ENCODE measurements at regions not wholly inside any gene's neighbourhood (a gene's known extent, or its start where the extent isn't known, plus 50 kb on each side); places are given as distances from the start of the nearest gene placed in this dataset.
A peak's percentile ranks its signal among the peaks of the same experiment; 100 is the strongest.

- Histone ChIP-seq H3K36me3 (ENCODE audit: control insufficient read depth, insufficient read depth, low read length) (no peaks in the 10 kb centered on the region), H3K4me1 (ENCODE audit: control insufficient read depth, insufficient read depth, low read length, poor library complexity, severe bottlenecking) (no peaks in the 10 kb centered on the region), H3K9me3 (ENCODE audit: control insufficient read depth in 2 of 2, low read length in 2 of 2) (no peaks in the 10 kb centered on the region), H3K27me3 (ENCODE audit: control insufficient read depth, insufficient read depth, low read length) (no peaks in the 10 kb centered on the region), H3K4me3 (ENCODE audit: low read depth, low read length) (no peak overlapping the region), H3K27ac (ENCODE audit: insufficient read depth, low read length, poor library complexity, severe bottlenecking) (no peak overlapping the region)
- DNase-seq (no peak), ATAC-seq (ENCODE audit: low read depth in 2 of 2) (no peak)
- Mint-ChIP-seq H3K4me3 (no peak overlapping the region), H3K36me3 (no peaks in the 10 kb centered on the region), H3K4me1 (no peaks in the 10 kb centered on the region), H3K27me3 (no peaks in the 10 kb centered on the region), H3K27ac (no peak overlapping the region), H3K9me3 (no peaks in the 10 kb centered on the region)
Observed at GRCh38 chr5:158561562-158562190, 538.0 kb downstream of the EBF1 start.

DNA sequence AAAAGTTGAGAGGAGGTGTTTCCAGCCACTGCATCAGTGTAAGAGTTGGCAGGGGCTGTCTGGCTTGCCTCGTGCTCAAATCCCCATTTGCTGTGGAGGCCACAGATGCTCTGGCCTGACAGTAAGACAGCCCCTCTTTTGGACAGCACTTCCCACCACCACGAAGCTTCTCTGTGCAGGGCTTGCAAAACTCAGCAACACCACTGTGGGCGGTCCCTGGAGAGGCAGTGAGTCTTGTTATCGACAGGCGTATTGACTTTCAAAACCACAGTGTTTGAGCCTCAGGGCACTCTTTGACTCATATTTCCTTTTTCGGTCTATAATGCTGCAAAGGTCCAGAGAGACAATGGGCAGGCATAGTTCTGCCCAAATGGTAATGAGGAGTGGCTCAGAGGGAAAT is 539.5 kb downstream of the EBF1 start:
- Mint-ChIP-seq H3K27ac (peak overlapping the region in 2 of 3 donors; percentile 29 to 55), H3K4me3 (no peak overlapping the region), H3K27me3 (no peaks in the 10 kb centered on the region), H3K9me3 (peaks cover 0 to 3% (median 0%) of the 10 kb centered on the region in 7 donors), H3K36me3 (no peaks in the 10 kb centered on the region), H3K4me1 (no peaks in the 10 kb centered on the region)
- DNase-seq: peak in 1 of 3 donors; percentile 2
- peak in 1 of 2 donors; percentile 31 for ATAC-seq (ENCODE audit: low read depth in 2 of 2)
- H3K4me3 ChIP-seq (ENCODE audit: low read depth, low read length): no peak overlapping the region
- H3K27me3 ChIP-seq (ENCODE audit: control insufficient read depth, insufficient read depth, low read length): no peaks in the 10 kb centered on the region
- H3K9me3 ChIP-seq (ENCODE audit: control insufficient read depth in 2 of 2, low read length in 2 of 2): no peaks in the 10 kb centered on the region
- no peaks in the 10 kb centered on the region for H3K4me1 ChIP-seq (ENCODE audit: control insufficient read depth, insufficient read depth, low read length, poor library complexity, severe bottlenecking)
- no peaks in the 10 kb centered on the region for H3K36me3 ChIP-seq (ENCODE audit: control insufficient read depth, insufficient read depth, low read length)
- no peak overlapping the region for H3K27ac ChIP-seq (ENCODE audit: insufficient read depth, low read length, poor library complexity, severe bottlenecking)

GRCh38 chr5:158559643-158560042 is 540.1 kb downstream of the EBF1 start:
- no peak for DNase-seq

DNA sequence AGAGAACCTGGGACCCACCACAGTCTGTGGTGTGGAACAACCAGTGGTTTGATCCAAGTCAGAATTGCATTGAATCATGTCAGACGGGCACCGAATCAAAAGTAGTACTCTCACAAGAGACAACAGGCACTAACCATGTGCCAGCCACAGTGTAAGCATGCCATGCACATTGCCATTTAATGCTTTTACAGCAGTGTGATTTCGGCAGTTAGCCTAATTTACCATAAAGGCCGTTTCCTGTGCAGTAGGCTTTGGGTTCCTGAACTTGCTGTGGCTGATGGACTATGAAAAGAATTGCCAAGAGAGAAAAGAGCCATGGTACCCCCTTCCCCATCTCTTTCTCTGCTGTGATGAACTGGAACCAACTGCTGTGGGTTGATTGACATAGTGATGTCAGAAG is 540.6 kb downstream of the EBF1 start:
- Histone ChIP-seq H3K4me1 (ENCODE audit: control insufficient read depth, insufficient read depth, low read length, poor library complexity, severe bottlenecking) (no peaks in the 10 kb centered on the region), H3K27ac (ENCODE audit: insufficient read depth, low read length, poor library complexity, severe bottlenecking) (no peak overlapping the region), H3K27me3 (ENCODE audit: control insufficient read depth, insufficient read depth, low read length) (no peaks in the 10 kb centered on the region), H3K9me3 (ENCODE audit: control insufficient read depth in 2 of 2, low read length in 2 of 2) (no peaks in the 10 kb centered on the region), H3K4me3 (ENCODE audit: low read depth, low read length) (no peak overlapping the region), H3K36me3 (ENCODE audit: control insufficient read depth, insufficient read depth, low read length) (no peaks in the 10 kb centered on the region)
- ATAC-seq (ENCODE audit: low read depth in 2 of 2): no peak
- H3K9me3 Mint-ChIP-seq: peaks cover 0 to 3% (median 0%) of the 10 kb centered on the region in 7 donors
- no peak overlapping the region for H3K27ac Mint-ChIP-seq
- H3K4me3 Mint-ChIP-seq: no peak overlapping the region
- H3K27me3 Mint-ChIP-seq: no peaks in the 10 kb centered on the region
- H3K36me3 Mint-ChIP-seq: no peaks in the 10 kb centered on the region
- DNase-seq: no peak
- no peaks in the 10 kb centered on the region for H3K4me1 Mint-ChIP-seq

More at GRCh38 chr5:158559643-158560042, 540.1 kb downstream of the EBF1 start:
- Mint-ChIP-seq H3K27ac (no peak overlapping the region), H3K4me1 (no peaks in the 10 kb centered on the region), H3K9me3 (peaks cover 0 to 3% (median 0%) of the 10 kb centered on the region in 7 donors), H3K4me3 (no peak overlapping the region), H3K36me3 (no peaks in the 10 kb centered on the region), H3K27me3 (no peaks in the 10 kb centered on the region)
- Histone ChIP-seq H3K36me3 (ENCODE audit: control insufficient read depth, insufficient read depth, low read length) (no peaks in the 10 kb centered on the region), H3K9me3 (ENCODE audit: control insufficient read depth in 2 of 2, low read length in 2 of 2) (no peaks in the 10 kb centered on the region), H3K4me1 (ENCODE audit: control insufficient read depth, insufficient read depth, low read length, poor library complexity, severe bottlenecking) (no peaks in the 10 kb centered on the region), H3K27me3 (ENCODE audit: control insufficient read depth, insufficient read depth, low read length) (no peaks in the 10 kb centered on the region), H3K27ac (ENCODE audit: insufficient read depth, low read length, poor library complexity, severe bottlenecking) (no peak overlapping the region), H3K4me3 (ENCODE audit: low read depth, low read length) (no peak overlapping the region)
- ATAC-seq (ENCODE audit: low read depth in 2 of 2): no peak

- Mint-ChIP-seq H3K36me3 (no peaks in the 10 kb centered on the region), H3K27ac (no peak overlapping the region), H3K27me3 (no peaks in the 10 kb centered on the region), H3K4me3 (no peak overlapping the region), H3K4me1 (no peaks in the 10 kb centered on the region), H3K9me3 (peaks cover 0 to 3% (median 0%) of the 10 kb centered on the region in 7 donors)
- no peaks in the 10 kb centered on the region for H3K4me1 ChIP-seq (ENCODE audit: control insufficient read depth, insufficient read depth, low read length, poor library complexity, severe bottlenecking)
- no peaks in the 10 kb centered on the region for H3K9me3 ChIP-seq (ENCODE audit: control insufficient read depth in 2 of 2, low read length in 2 of 2)
- H3K27me3 ChIP-seq (ENCODE audit: control insufficient read depth, insufficient read depth, low read length): no peaks in the 10 kb centered on the region
- no peak for ATAC-seq (ENCODE audit: low read depth in 2 of 2)
- no peak for DNase-seq
- H3K4me3 ChIP-seq (ENCODE audit: low read depth, low read length): no peak overlapping the region
- H3K27ac ChIP-seq (ENCODE audit: insufficient read depth, low read length, poor library complexity, severe bottlenecking): no peak overlapping the region
- no peaks in the 10 kb centered on the region for H3K36me3 ChIP-seq (ENCODE audit: control insufficient read depth, insufficient read depth, low read length)
Observed at GRCh38 chr5:158553962-158554336, 545.8 kb downstream of the EBF1 start.

DNA sequence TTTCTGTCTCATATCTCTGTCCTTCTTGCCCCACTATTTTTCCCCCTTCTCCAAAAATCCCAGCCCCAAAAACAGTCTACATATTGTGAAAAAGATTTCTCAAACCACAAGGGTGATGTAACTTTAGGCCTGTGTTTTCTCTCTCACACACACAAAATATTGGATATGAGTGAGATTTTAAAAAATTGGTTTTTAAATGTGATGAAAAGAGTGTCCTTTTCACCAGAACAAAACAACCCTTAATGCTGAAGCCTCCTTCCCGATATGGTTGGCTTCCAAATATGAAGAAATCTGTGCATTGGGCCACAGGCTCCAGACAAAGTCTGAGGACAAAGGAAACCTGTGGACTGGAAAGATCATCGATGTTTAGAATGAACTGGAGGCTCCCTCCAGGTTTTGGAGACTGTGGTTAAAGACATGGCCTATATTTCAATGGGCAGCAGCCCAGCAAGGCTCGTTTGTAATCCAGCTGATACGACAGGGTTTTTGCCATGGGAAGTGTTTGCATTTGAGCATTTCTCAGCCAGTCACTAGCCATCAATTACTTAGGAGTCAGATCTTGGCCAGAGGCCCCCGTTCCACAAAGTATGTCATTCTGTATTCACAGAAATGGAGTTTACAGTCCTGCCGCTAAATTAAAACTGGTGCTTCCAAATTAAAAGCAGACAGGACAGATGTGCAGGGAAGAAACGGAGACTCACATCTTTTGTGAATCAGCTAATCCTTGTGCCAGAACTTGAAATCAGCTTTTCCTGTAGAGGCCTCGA is 546.3 kb downstream of the EBF1 start:
- Mint-ChIP-seq H3K36me3 (no peaks in the 10 kb centered on the region), H3K4me3 (no peak overlapping the region), H3K9me3 (peaks cover 0 to 5% (median 0%) of the 10 kb centered on the region in 7 donors), H3K27me3 (no peaks in the 10 kb centered on the region), H3K4me1 (no peaks in the 10 kb centered on the region), H3K27ac (no peak overlapping the region)
- no peak overlapping the region for H3K4me3 ChIP-seq (ENCODE audit: low read depth, low read length)
- no peaks in the 10 kb centered on the region for H3K36me3 ChIP-seq (ENCODE audit: control insufficient read depth, insufficient read depth, low read length)
- ATAC-seq (ENCODE audit: low read depth in 2 of 2): no peak
- H3K4me1 ChIP-seq (ENCODE audit: control insufficient read depth, insufficient read depth, low read length, poor library complexity, severe bottlenecking): no peaks in the 10 kb centered on the region
- no peak overlapping the region for H3K27ac ChIP-seq (ENCODE audit: insufficient read depth, low read length, poor library complexity, severe bottlenecking)
- no peaks in the 10 kb centered on the region for H3K27me3 ChIP-seq (ENCODE audit: control insufficient read depth, insufficient read depth, low read length)
- no peaks in the 10 kb centered on the region for H3K9me3 ChIP-seq (ENCODE audit: control insufficient read depth in 2 of 2, low read length in 2 of 2)
- DNase-seq: no peak

DNA sequence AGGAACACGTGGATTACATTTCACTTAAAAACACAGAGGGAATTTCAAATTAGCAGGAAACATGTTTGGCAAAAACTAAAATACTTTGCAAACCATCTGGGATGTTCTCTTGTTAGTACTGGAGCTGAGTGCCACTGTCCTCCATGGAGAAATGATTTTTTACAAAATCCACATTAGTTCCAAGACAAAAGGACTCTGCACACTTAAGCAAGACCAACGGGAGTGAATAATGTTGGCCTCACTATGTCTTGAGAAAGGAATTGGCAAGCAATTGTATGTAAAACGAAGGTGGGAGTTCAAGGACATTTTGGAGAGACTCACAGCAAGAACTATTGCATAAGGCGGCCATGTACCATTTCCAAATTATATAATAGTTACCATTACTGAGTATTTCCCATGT is 547.5 kb downstream of the EBF1 start:
- H3K27me3 Mint-ChIP-seq: no peaks in the 10 kb centered on the region
- peaks cover 0 to 7% (median 2%) of the 10 kb centered on the region in 7 donors for H3K9me3 Mint-ChIP-seq
- Histone ChIP-seq H3K4me1 (ENCODE audit: control insufficient read depth, insufficient read depth, low read length, poor library complexity, severe bottlenecking) (no peaks in the 10 kb centered on the region), H3K27me3 (ENCODE audit: control insufficient read depth, insufficient read depth, low read length) (no peaks in the 10 kb centered on the region), H3K36me3 (ENCODE audit: control insufficient read depth, insufficient read depth, low read length) (no peaks in the 10 kb centered on the region), H3K9me3 (ENCODE audit: control insufficient read depth in 2 of 2, low read length in 2 of 2) (no peaks in the 10 kb centered on the region), H3K4me3 (ENCODE audit: low read depth, low read length) (no peak overlapping the region), H3K27ac (ENCODE audit: insufficient read depth, low read length, poor library complexity, severe bottlenecking) (no peak overlapping the region)
- ATAC-seq (ENCODE audit: low read depth in 2 of 2): no peak
- no peaks in the 10 kb centered on the region for H3K36me3 Mint-ChIP-seq
- no peak overlapping the region for H3K4me3 Mint-ChIP-seq
- DNase-seq: no peak
- H3K4me1 Mint-ChIP-seq: no peaks in the 10 kb centered on the region
- no peak overlapping the region for H3K27ac Mint-ChIP-seq

GRCh38 chr5:158549311-158549710 is 550.4 kb downstream of the EBF1 start:
- Histone ChIP-seq H3K4me3 (ENCODE audit: low read depth, low read length) (no peak overlapping the region), H3K9me3 (ENCODE audit: control insufficient read depth in 2 of 2, low read length in 2 of 2) (no peaks in the 10 kb centered on the region), H3K27me3 (ENCODE audit: control insufficient read depth, insufficient read depth, low read length) (no peaks in the 10 kb centered on the region), H3K4me1 (ENCODE audit: control insufficient read depth, insufficient read depth, low read length, poor library complexity, severe bottlenecking) (no peaks in the 10 kb centered on the region), H3K27ac (ENCODE audit: insufficient read depth, low read length, poor library complexity, severe bottlenecking) (no peak overlapping the region), H3K36me3 (ENCODE audit: control insufficient read depth, insufficient read depth, low read length) (no peaks in the 10 kb centered on the region)
- no peak overlapping the region for H3K4me3 Mint-ChIP-seq
- ATAC-seq (ENCODE audit: low read depth in 2 of 2) (no peak), DNase-seq (no peak)
- no peak overlapping the region for H3K27ac Mint-ChIP-seq
- no peaks in the 10 kb centered on the region for H3K4me1 Mint-ChIP-seq
- no peaks in the 10 kb centered on the region for H3K36me3 Mint-ChIP-seq
- peaks cover 0 to 5% (median 0%) of the 10 kb centered on the region in 7 donors for H3K9me3 Mint-ChIP-seq
- peaks cover 4% of the 10 kb centered on the region for H3K27me3 Mint-ChIP-seq

Measured in CD4-positive, CD25-positive, alpha-beta regulatory T cell (primary cell).